Neutrophil (primary cell): ENCODE measurements at regions not wholly inside any gene's neighbourhood (a gene's known extent, or its start where the extent isn't known, plus 50 kb on each side); places are given as distances from the start of the nearest gene placed in this dataset.

Source experiments
- H3K27ac ChIP-seq: fragments of 200-600 bp; sonication (generic); 2 replicates; pipeline ENCODE4 v1.5.1; 2016; ENCODE audit warnings: mild to moderate bottlenecking, moderate library complexity
- H3K27me3 ChIP-seq: fragments of 200-600 bp; sonication (generic); 2 replicates; pipeline ENCODE4 v1.6.0; 2016; ENCODE audit warnings: mild to moderate bottlenecking
- H3K36me3 ChIP-seq: fragments of 200-600 bp; sonication (generic); 2 replicates; pipeline ENCODE4 v1.5.1; 2017
- H3K4me1 ChIP-seq, 2 experiments: fragments of 200-600 bp in 1 of 2; sonication (generic) in 1 of 2; 1 replicate in 1 of 2; 2 replicates in 1 of 2; pipeline versions ENCODE4 v1.5.1 to v1.6.1; 2013 to 2016; ENCODE audit warnings: low read depth in 1 of 2, low read length in 1 of 2, mild to moderate bottlenecking in 1 of 2, moderate library complexity in 1 of 2; ENCODE audit not compliant: control insufficient read depth in 1 of 2, insufficient read depth in 1 of 2
- H3K4me3 ChIP-seq, 2 experiments: fragments of 200-600 bp in 1 of 2; sonication (generic) in 1 of 2; 1 replicate in 1 of 2; 2 replicates in 1 of 2; pipeline ENCODE4 v1.5.1; 2013 to 2016; ENCODE audit warnings: low read depth in 1 of 2, low read length in 1 of 2, mild to moderate bottlenecking in 1 of 2, moderate library complexity in 1 of 2
- H3K9me3 ChIP-seq: fragments of 200-600 bp; sonication (generic); 2 replicates; pipeline ENCODE4 v1.5.1; 2016
- CTCF ChIP-seq: fragments of 200-600 bp; sonication (generic); IDR thresholded peaks from 2 replicates; pipeline ENCODE4 v1.5.1; 2016; ENCODE audit warnings: antibody characterized with exemption

- H3K27ac ChIP-seq, result peak overlapping the region; percentile 84
- no peaks in the 10 kb centered on the region for H3K36me3 ChIP-seq
- peaks cover 47 to 54% of the 10 kb centered on the region in 2 experiments for H3K4me1 ChIP-seq
- peak; percentile 52 for TF ChIP-seq CTCF
- peak overlapping the region; percentile 3 to 34 for H3K4me3 ChIP-seq
- H3K27me3 ChIP-seq, result no peaks in the 10 kb centered on the region
- no peaks in the 10 kb centered on the region for H3K9me3 ChIP-seq
These were observed 62.8 kb upstream of the PRDM11 start for GRCh38 chr11:45083544-45084087.

- Histone ChIP-seq H3K9me3 (no peaks in the 10 kb centered on the region), H3K4me1 (peaks cover 24 to 32% of the 10 kb centered on the region in 2 experiments), H3K4me3 (no peak overlapping the region), H3K27me3 (peaks cover 3% of the 10 kb centered on the region), H3K27ac (no peak overlapping the region), H3K36me3 (no peaks in the 10 kb centered on the region)
- no peak for TF ChIP-seq CTCF
These were observed 60.6 kb upstream of the PRDM11 start for GRCh38 chr11:45085646-45086501.

GRCh38 chr11:45086526-45086925 lies 59.9 kb upstream of the PRDM11 start:
- Histone ChIP-seq H3K36me3 (no peaks in the 10 kb centered on the region), H3K4me3 (no peak overlapping the region), H3K9me3 (no peaks in the 10 kb centered on the region), H3K27me3 (peaks cover 9% of the 10 kb centered on the region), H3K4me1 (peaks cover 19 to 27% of the 10 kb centered on the region in 2 experiments), H3K27ac (no peak overlapping the region)
- no peak for TF ChIP-seq CTCF

GRCh38 chr11:45087086-45087899 lies 59.1 kb upstream of the PRDM11 start:
- H3K27me3 ChIP-seq, result peaks cover 16% of the 10 kb centered on the region
- H3K36me3 ChIP-seq, result no peaks in the 10 kb centered on the region
- peaks cover 24 to 25% of the 10 kb centered on the region in 2 experiments for H3K4me1 ChIP-seq
- no peak overlapping the region for H3K27ac ChIP-seq
- no peaks in the 10 kb centered on the region for H3K9me3 ChIP-seq
- TF ChIP-seq CTCF, result no peak
- H3K4me3 ChIP-seq, result no peak overlapping the region

- Histone ChIP-seq H3K9me3 (no peaks in the 10 kb centered on the region), H3K36me3 (no peaks in the 10 kb centered on the region), H3K4me3 (no peak overlapping the region), H3K27ac (no peak overlapping the region), H3K27me3 (peaks cover 21% of the 10 kb centered on the region), H3K4me1 (peaks cover 19 to 20% of the 10 kb centered on the region in 2 experiments)
- TF ChIP-seq CTCF, result no peak
These were observed 58.6 kb upstream of the PRDM11 start for GRCh38 chr11:45087900-45088160.
